ENCODE measurements at regions not wholly inside any gene's neighbourhood (a gene's known extent, or its start where the extent isn't known, plus 50 kb on each side); places are given as distances from the start of the nearest gene placed in this dataset.

DNA sequence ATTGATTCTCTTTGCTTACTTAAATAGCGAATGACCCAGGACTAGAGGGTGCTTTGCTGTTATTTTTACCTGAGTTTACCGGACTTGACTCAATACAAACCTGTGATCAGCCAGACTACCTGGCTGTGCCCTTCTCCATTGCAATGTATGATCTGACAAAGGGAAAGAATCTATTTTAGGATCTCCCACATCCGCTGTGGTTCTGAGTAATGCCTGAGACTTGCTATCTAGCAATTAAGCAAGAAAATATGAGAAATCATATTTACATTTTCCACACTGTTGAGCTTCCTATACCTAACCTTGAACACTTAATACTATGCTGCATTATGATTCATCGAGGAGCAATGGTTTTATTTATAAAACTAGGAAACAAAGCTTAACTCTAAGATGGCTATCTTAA, 215.2 kb downstream of the RAD51AP2 start:
- no peak for DNase-seq

DNA sequence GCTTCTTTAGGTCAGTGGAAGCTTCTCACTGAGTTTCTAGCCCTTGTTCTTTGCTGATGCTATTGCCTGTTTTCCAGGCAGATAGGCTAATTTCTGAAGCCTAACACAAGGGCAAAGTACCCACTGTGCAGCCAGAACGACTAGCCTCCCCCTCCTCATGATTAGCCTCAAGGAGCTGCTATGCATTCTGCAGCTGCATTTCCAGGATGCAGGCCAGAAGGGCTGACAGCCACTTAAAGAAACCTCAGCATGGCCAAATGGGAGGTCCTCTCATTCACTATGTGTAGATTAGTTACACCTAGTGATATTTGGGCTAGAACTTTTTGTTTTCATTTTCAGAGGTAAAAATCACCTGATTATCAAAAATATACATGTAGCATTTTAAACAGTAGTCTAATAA, 216.0 kb downstream of the RAD51AP2 start:
- DNase-seq = no peak

DNA sequence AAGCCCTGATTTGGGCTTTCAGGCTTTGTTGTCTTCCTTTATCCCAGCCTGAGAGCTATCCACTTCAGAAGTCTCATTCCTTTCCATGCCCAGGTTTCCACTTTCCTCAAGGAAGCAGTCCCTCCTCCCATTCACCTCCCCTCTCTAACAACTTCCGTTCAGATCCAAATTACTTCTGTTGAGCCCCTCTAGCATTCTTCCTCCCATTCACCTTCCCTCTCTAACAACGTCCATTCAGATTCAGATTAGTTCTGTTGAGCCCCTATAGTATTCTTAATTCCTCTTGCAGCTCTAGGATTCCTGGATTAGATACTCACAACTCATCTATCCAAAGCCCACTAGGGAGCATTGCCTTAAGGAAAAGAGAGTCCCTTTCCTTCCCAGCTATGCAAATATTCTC, 216.8 kb downstream of the RAD51AP2 start:
- DNase-seq = no peak

DNA sequence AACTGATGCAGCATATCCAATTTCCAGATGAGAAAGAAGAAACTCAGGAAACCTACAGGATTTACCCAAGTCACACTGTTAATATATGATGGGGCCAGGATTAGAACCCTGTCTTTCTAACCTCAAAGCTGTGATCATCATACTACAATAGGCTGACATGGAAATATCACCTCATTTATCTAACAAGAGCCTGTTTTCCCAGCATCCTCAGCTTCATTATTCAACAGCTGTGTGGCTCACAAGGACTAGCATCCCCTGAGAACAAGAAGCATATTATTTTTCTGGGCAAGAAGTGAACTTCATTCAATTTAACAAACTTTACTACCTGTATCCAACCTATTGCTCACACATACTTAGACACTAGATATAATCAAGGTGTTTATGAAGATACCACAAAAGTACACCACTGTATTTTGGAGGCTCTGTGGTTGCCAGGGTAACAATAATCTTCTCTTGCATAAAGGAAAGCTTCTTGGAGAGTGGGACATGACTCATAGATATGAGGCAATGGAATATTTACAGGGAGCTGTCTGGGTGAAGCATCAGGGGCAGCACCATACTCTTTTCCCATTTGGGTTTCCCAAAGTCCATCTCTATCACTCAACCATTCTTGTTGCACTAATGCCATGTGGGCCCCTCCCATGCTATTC, 218.2 kb downstream of the RAD51AP2 start:
- DNase-seq = no peak

DNA sequence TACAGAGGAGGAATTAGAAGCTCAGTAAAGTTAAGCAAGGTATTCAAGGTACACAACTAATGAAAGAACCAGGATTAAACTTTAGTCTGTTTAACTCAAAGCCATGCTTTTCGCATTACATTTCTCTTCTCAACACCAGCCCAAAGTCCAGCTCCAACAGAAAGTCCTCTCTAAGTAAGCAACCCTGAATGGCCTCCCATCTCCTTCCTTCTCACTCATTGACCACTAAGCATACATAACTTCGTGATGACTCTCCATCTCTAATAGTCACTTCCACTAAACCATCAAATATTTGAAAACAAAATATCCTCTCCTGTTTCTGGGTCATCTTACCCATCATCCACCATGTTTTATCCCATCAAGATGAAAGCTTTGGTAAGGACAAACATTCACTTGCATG, 219.8 kb downstream of the RAD51AP2 start:
- DNase-seq = no peak

DNA sequence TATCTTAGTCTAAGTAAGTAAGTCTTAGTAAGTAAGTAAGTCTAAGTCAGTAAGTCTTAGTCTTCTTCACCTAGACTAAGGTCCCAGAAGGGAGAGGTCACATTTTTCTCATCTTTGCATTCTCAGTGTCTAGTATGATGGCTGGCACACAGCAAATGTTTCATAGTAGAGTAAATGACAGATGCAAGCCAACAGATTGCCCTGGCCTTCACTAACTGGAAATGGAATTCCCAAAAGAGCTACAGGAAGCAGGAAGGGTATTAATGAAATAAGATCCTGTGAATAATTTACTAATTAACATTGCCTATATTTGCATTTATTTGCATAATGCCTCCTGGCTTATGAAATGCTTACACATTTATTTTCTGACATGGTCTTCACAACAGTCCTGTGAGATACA, 221.6 kb downstream of the RAD51AP2 start:
- DNase-seq = no peak

DNA sequence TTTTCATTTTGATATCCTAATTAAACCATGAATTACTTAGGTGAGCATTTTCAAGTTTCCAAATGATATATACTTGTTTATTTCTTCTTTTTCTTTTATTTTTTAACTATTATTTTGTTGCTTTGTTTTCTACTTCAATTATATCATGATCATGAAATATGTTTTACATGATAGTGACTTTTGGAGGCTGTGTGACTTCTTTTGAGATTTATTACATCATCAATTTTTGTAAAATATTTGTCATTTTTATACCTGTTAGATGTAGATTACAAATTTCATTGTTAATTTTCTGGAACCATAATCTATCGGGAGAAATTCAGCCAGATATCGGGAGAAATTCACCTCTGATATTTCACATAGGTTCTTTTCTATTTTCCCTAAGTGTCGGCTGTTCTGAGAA, 228.6 kb downstream of the RAD51AP2 start:
- no peak for DNase-seq

DNA sequence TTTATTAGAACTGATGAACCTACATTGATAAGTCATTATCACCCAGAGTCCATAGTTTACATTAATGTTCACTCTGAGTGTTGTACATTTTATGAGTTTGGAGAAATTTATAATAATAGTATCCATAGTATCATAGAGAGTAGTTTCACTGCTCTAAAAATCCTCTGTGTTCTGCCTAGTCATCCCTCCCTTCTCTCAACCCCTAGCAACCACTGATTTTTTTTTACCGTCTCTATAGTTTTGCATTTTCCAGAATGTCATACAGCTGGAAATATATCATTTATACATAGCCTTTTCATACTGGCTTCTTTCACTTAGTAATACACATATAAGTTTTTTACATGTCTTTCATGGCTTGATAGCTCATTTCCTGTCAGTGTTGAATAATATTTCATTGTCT, 231.1 kb downstream of the RAD51AP2 start:
- no peak for DNase-seq

DNA sequence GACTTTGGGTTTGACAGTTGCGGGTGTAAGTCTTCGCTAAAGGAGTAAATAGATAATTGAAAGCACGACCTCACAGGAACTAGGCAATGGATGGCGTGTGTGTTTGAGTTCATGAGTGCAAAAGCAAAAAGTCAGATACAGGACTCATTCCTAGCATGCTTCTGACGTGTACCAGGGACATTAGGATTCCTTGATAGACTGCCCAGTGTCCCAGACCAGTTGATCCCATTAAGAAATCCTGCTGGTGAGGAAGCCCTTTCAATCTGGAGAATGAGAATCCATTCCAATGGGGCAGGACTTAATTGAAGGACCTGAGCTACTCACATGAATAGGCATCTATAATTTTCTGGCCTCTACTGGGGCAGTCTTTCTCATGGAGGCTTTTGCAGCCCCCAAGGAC, 235.4 kb downstream of the RAD51AP2 start:
- DNase-seq = no peak

DNA sequence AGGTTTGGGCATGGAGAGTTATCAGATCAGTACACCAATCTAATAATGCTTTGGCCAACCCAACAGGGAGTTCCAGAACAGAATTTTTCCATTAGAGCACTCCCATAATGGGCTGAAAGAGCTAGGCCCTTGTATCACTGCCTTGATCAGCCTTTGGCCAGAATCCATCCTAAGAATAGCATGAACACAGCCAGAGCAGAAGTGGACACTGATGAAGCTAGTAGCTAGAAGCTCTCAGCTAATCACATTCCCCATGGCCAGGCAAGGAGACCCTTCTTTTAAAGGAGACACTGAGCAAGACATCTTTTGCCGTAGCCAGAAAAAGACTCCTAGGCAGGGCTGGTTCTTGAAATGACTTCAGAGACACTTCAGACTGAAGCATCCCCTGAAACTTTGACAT, 236.0 kb downstream of the RAD51AP2 start:
- no peak for DNase-seq

DNA sequence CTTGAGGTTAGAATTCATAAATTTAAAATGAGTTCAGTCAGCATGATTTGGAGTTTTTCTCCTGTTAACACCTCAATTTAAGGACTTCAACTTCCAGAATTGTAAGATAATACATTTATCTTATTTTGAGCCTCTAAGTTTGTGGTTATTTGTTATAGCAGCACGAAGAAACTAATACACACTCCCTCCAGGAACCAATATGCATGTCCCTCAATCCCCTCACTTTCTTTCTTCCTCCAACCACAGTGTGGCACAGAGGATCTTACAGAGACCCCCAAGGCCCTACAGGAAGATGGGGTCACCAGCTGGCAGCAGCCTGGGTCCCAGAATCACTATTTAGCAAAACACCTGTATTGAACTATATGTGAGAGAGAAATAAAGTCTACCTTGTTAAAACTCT, 242.0 kb downstream of the RAD51AP2 start:
- DNase-seq = no peak

DNA sequence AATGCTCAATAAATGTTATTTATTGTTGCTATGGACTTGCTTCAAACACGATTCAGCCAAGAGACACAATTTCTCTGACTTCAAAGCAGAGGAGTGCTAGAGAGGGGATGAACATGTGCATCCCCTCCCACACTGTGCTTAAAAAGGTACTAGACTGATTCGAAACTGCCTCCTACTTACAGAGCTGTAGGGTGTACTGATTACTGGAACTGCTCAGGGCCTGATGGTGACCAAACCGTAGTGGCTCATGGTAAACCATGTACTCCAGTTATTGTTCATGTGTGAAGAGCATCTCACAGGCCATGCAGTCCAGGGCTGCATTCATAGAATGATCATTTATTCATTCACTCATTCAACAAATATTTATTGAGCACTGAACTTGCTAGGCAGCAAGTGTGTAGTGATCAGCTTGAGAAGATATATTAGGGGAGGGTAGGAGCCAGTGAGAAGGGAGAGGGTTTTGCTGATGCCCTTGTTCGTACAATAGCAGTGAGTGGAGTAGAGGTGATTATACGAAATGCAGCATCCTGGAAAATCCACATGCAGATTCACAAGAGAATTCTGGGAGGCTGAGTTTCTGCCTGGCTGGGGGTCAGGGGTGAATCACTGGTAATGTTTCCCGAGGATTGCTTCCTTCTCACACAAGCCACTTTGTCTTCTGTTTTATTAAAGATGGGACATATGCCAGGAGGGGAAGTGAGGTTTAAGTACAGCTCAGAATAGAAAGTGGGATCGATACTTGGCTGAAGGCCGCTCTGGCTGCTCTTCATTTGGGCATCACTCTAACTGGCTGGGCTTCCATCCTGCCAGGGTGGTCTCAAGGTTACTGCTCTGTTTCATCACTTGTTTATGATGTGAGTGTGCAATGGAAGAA, 245.4 kb downstream of the RAD51AP2 start:
- DNase-seq = no peak

DNA sequence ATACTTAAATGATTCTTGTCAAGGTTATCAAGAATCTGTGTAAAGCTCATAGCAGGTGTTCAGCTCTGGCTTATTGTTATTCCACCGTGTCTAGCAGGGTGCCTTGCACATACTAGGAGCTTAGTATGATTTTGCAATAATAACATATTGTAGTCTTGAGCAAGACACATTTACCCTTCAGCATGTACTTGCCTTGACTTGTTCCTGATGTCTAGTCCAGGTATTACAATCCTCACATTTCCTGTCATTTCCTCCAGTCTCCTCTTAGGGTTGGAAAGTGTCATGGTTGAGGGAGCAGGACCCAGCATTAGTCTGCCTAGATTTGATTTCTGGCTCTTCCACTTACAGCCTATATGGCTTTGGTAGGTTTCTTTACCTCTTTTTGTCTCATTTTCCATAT, 246.1 kb downstream of the RAD51AP2 start:
- DNase-seq = no peak

DNA sequence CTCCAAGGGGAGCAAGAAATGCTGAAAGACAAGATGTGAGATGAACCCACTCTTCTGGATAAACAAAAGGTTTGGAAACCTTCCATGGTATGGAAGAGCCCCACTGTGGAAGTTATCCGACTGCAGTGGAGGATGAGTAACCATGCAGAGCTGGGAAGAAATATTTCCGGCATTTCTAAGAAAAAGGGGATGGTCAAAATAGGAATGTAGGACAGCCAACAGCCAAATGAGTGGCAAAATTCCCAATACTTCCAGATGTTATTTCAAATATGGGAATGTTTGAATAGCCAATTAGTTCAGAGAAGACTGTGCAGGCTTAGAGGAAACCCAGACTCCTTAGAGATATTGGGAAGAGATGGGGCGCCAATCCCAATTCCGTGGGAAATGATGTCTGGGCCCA, 246.8 kb downstream of the RAD51AP2 start:
- DNase-seq = no peak

DNA sequence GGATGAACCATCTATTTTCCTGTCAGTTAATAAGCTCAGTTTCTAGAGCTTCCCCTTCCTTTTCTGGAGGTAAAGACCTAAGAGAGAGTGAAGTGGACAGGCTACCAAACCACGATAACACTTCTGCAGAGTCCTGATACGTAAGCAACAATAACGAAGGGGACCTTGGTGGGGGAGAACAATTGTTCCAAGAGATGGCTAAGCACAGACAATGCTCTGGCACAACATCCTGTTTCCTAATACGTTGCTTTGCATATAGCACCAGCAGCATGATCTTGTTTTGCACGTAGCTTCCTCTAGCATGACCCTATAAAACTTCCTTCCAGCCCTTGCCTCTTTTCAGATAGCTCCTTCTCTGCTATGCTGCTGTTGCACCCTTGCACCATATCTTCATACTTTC, 247.3 kb downstream of the RAD51AP2 start:
- DNase-seq = no peak

DNA sequence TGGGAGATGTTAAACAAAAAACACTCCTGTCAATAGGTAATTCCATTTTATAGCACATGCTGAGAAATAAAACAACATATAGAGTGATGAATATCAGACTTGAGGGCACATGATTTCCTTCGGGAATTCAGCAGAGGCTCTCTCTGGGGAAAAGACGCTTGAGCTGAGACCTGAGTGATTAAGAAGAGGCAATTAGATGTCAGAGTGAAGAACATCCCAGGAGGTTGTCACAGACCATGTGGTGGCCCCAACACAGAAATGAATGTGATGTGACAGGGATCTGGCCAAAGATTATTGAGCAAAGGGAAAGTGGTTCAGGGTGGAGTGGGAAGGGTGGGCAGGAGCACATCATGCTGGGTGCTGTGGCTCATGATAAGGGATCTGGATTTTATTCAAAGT, 254.7 kb downstream of the RAD51AP2 start:
- DNase-seq = no peak

DNA sequence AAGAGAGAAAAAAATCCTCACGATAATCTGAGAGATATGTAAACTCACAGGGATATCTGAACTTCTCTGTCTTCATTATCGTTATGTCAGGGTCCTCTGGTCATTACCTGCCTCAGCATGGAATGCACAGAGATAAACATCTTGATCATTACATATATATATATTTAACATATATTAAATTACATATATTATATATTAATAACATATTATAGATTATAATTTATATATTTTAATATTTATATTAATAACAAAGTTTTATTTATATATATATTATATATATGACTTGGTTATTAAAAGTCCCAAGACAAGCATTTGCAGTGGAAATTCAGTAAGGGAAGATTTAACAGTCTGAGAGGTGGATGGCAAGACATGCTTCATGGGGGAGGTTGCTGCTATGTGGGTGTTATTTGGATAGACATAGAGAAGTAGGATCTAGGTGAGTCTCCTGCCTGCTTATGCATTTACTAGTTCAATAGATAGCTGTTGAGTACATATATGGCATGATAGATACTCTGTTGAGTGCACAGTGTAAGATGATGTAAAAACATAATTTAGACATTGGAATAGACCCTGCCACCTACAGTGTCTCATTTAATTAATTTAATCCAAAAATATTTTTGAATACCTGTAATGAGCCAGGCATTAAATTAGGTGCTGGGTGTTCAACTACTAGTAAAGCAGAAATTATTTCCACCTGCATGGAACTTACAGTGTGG, 255.2 kb downstream of the RAD51AP2 start:
- no peak for DNase-seq

DNA sequence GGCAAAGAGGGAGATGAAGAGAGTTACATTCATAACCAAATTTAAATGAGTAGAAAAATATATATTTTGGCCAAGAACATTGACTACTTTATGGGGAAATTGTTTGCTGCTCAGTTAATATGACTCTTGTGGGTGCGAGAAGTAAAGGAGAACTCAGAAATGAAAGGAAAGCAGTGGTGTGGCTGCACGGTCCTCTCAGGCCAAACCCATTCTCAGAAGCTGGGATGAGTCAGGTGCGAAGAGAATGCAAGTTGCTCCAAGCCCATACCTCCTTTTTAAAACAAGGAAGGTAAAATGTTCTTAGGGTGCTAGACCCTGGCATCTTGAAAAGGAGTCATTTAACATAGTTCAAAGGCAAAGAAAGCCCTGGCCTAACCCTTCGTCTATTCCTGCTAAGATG, 258.6 kb downstream of the RAD51AP2 start:
- DNase-seq = no peak

DNA sequence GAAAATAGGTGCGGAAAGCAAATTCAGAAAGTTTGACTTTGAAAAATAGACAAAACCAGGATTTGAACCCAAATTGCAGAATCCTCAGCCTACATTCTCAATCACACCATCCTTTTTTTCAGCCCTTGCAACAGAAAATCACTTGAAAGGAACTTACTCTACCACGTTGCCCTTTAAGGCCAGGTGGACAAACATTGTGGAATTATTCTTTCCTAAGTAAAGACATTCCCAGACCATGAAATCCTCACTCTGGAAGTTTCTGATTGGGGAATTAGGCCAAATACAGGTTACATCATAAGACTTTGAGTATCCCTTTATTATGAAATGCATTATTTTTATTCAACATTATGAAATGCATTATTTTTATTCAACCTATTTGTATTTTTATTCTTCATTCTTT, 259.4 kb downstream of the RAD51AP2 start:
- DNase-seq = no peak

DNA sequence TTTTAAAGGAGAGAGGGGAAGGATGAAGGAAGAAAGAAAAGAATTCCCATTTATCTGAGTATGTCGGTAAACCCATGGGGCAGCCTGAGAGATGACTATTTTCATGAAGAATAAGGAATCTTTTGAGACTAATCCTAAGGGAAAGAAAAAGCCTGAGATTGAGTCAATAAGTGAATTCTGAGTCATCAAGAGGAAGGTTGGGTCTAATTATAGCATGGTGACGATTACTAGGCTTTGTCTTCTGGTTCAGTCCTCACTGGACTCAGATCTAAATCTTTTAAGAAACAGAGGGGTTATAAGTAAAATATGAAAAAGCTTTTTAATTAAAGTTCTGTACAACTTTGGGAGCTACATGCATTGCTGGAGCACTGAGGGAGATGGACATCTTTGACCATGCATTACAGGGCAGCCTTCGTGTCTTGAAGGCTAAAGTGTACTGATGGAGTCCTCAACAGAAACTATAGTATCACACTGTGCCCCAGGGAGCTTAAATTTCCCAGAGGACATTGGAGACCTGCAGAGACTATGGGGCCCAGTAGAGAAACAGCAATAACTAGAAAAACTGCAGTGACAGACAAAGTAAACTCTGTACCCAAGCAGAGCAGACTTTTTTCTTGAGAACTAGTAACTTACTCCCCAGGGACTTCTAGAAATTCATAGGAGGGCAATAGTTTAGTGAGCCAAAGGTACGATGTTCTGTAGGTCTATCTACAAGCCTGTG, 260.9 kb downstream of the RAD51AP2 start:
- no peak for DNase-seq

DNA sequence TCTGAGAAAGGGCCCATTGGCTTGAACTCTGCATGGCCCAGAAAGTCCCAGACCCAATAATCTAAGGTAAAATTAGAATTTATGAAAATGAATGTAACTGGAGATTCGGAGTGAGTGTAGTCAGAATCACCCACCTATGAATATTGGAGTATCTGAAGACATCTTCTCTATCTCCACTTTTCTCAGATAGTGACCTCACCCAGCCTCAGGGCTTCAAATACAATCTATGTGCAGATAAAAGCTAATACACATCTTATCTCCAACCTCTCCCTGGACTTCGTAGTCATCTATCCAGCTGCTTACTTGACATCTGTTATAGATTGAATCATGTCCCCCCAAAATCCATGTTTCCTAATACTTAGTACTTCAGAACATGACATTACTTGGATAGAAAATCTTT, 263.2 kb downstream of the RAD51AP2 start:
- DNase-seq = no peak

DNA sequence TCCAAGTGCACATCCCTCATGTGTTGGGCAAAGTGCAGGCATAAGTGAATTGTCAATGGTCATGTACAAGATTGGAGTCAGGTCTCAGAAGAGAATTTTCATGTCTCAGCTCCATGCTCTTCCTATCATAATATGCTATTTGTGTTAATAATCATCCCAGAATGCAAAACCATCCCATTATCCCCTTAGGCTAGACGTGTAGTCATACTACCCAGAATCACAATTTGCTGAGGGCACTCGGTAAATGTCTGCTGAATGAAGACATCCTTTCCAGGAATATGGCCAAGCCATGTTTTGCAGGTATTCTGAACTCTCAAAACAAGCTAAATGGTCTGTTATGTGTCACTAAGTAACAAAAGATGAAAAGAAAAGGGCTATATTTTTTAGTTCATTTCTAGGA, 263.8 kb downstream of the RAD51AP2 start:
- no peak for DNase-seq

DNA sequence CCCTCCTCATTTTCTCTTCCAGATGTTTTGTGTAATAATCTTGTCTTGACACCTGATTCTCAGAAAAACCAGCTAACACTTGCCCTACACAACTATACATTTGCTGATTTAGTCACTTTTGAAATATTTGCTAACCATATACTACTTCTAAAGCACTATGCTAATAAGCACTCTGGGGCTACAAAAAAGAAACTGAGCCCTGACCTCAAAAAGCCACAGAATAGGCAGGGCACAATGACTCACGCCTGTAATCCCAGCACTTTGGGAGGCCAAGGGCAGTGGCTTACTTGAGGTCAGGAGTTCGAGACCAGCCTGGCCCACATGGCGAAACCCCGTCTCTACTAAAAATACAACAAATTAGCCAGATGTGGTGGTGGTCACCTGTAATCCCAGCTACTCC, 266.0 kb downstream of the RAD51AP2 start:
- no peak for DNase-seq

Measured in CD4-positive, alpha-beta T cell treated with Interleukin-15 for 1 hour (primary cell).